Ovary (tissue), 3 donors: ENCODE measurements at regions not wholly inside any gene's neighbourhood (a gene's known extent, or its start where the extent isn't known, plus 50 kb on each side); places are given as distances from the start of the nearest gene placed in this dataset.

Experiments
- EP300 ChIP-seq: sonication (generic); formaldehyde crosslinking; IDR thresholded peaks from one replicate; pipeline ENCODE4 v1.6.1; 2017; ENCODE audit warnings: antibody characterized with exemption
- TF ChIP-seq, protein P1 (sequence below), 3 donors: fragments of 450-650 bp in 2 of 3; fragments of 200-600 bp in 1 of 3; IDR thresholded peaks; one replicate each; pipeline versions ENCODE4 v1.5.1 to v1.8.0; 2016 to 2022; ENCODE audit warnings: antibody characterized with exemption in 3 of 3, mild to moderate bottlenecking in 1 of 3
- donor health status: DM: no; HTN: no; CAD: no.

DNA sequence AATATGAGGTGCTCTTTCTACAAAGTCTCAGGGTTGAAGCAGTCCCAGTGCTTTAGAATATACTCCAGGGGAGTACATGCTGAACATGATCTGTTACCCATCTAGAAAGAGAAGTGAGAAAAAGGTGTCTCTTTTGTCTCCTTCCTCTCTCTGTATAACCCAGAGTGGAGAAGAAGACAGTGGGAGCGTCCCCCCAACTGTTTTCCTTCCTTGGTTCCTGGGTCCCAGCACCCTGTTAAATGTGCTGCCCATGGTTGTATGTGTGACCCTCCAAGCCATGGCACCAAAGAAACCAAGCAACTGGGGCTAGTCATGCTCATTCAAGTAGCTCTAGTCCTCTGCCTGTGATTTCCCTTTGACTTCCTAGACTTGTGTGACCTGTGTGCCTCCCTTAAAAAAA, 683.7 kb downstream of the TBL1XR1 start:
- TF ChIP-seq EP300 = no peak
- TF ChIP-seq, protein P1, sequence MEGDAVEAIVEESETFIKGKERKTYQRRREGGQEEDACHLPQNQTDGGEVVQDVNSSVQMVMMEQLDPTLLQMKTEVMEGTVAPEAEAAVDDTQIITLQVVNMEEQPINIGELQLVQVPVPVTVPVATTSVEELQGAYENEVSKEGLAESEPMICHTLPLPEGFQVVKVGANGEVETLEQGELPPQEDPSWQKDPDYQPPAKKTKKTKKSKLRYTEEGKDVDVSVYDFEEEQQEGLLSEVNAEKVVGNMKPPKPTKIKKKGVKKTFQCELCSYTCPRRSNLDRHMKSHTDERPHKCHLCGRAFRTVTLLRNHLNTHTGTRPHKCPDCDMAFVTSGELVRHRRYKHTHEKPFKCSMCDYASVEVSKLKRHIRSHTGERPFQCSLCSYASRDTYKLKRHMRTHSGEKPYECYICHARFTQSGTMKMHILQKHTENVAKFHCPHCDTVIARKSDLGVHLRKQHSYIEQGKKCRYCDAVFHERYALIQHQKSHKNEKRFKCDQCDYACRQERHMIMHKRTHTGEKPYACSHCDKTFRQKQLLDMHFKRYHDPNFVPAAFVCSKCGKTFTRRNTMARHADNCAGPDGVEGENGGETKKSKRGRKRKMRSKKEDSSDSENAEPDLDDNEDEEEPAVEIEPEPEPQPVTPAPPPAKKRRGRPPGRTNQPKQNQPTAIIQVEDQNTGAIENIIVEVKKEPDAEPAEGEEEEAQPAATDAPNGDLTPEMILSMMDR (IDR thresholded peaks at IDR 0.05) = no peak
